Nephron progenitor cell (in vitro differentiated cells): ENCODE measurements at regions not wholly inside any gene's neighbourhood (a gene's known extent, or its start where the extent isn't known, plus 50 kb on each side); places are given as distances from the start of the nearest gene placed in this dataset.

Experiments
- DNase-seq: peaks from one replicate; pipeline ENCODE4 v3.0.0; 2021
- H3K27ac Mint-ChIP-seq: 2 replicates; pipeline ENCODE4 v1.8.0; 2021; ENCODE audit warnings: mild to moderate bottlenecking, moderate library complexity, mixed read lengths
- H3K27me3 Mint-ChIP-seq: 2 replicates; pipeline ENCODE4 v1.8.0; 2021; ENCODE audit warnings: mild to moderate bottlenecking, low read depth, mixed read lengths; ENCODE audit not compliant: poor library complexity
- H3K36me3 Mint-ChIP-seq: 2 replicates; pipeline ENCODE4 v1.8.0; 2021; ENCODE audit warnings: low read depth, mixed read lengths
- H3K4me1 Mint-ChIP-seq: 2 replicates; pipeline ENCODE4 v1.8.0; 2021; ENCODE audit warnings: mixed read lengths
- H3K4me3 Mint-ChIP-seq: 2 replicates; pipeline ENCODE4 v1.8.0; 2021; ENCODE audit warnings: mild to moderate bottlenecking, moderate library complexity, mixed read lengths
- H3K9me3 Mint-ChIP-seq: 2 replicates; pipeline ENCODE4 v1.8.0; 2021; ENCODE audit warnings: mild to moderate bottlenecking, moderate library complexity, mixed read lengths
- TF ChIP-seq, protein P1 (sequence below): fragments of 200-600 bp; sonication (generic); IDR thresholded peaks from 2 replicates; pipeline ENCODE4 v1.5.0; 2021; ENCODE audit warnings: antibody characterized with exemption

DNA sequence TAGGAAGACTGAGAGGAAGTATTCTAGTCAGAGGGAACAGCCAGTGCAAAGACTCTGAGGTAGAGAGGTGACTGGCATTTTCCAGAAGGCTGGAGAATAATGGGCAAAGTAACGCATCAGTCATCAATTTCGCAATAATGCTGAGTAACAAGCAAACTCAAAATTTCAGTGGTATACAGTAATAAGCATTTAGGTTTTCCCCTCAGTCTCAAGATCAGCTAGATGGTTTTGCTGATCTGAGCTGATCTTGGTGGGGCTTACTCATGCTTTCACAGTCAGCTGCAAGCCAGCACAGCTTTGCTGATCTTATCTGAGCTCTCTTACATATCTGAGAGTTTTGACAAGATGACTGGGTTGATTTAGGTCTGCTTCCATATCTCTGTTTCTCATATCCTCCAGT is 108.7 kb downstream of the TSEN15 start:
- TF ChIP-seq, protein P1, sequence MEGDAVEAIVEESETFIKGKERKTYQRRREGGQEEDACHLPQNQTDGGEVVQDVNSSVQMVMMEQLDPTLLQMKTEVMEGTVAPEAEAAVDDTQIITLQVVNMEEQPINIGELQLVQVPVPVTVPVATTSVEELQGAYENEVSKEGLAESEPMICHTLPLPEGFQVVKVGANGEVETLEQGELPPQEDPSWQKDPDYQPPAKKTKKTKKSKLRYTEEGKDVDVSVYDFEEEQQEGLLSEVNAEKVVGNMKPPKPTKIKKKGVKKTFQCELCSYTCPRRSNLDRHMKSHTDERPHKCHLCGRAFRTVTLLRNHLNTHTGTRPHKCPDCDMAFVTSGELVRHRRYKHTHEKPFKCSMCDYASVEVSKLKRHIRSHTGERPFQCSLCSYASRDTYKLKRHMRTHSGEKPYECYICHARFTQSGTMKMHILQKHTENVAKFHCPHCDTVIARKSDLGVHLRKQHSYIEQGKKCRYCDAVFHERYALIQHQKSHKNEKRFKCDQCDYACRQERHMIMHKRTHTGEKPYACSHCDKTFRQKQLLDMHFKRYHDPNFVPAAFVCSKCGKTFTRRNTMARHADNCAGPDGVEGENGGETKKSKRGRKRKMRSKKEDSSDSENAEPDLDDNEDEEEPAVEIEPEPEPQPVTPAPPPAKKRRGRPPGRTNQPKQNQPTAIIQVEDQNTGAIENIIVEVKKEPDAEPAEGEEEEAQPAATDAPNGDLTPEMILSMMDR = no peak
- Mint-ChIP-seq H3K27me3 (peaks cover 3% of the 10 kb centered on the region), H3K36me3 (no peaks in the 10 kb centered on the region), H3K4me1 (peaks cover 13% of the 10 kb centered on the region), H3K9me3 (no peaks in the 10 kb centered on the region), H3K4me3 (no peak overlapping the region), H3K27ac (no peak overlapping the region)
- DNase-seq = no peak

- no peaks in the 10 kb centered on the region for H3K36me3 Mint-ChIP-seq
- H3K9me3 Mint-ChIP-seq = no peaks in the 10 kb centered on the region
- TF ChIP-seq, protein P1 = no peak
- H3K27me3 Mint-ChIP-seq = peaks cover 3% of the 10 kb centered on the region
- DNase-seq = no peak
- H3K27ac Mint-ChIP-seq = no peak overlapping the region
- H3K4me1 Mint-ChIP-seq = peaks cover 13% of the 10 kb centered on the region
- H3K4me3 Mint-ChIP-seq = no peak overlapping the region
These were observed 109.7 kb downstream of the TSEN15 start for GRCh38 chr1:184161071-184161698.

- Mint-ChIP-seq H3K27me3 (peaks cover 3% of the 10 kb centered on the region), H3K4me1 (peaks cover 6% of the 10 kb centered on the region), H3K4me3 (no peak overlapping the region), H3K27ac (no peak overlapping the region), H3K9me3 (no peaks in the 10 kb centered on the region), H3K36me3 (no peaks in the 10 kb centered on the region)
- TF ChIP-seq, protein P1 = no peak
- no peak for DNase-seq
These were observed 110.8 kb downstream of the TSEN15 start for GRCh38 chr1:184162281-184162680.

DNA sequence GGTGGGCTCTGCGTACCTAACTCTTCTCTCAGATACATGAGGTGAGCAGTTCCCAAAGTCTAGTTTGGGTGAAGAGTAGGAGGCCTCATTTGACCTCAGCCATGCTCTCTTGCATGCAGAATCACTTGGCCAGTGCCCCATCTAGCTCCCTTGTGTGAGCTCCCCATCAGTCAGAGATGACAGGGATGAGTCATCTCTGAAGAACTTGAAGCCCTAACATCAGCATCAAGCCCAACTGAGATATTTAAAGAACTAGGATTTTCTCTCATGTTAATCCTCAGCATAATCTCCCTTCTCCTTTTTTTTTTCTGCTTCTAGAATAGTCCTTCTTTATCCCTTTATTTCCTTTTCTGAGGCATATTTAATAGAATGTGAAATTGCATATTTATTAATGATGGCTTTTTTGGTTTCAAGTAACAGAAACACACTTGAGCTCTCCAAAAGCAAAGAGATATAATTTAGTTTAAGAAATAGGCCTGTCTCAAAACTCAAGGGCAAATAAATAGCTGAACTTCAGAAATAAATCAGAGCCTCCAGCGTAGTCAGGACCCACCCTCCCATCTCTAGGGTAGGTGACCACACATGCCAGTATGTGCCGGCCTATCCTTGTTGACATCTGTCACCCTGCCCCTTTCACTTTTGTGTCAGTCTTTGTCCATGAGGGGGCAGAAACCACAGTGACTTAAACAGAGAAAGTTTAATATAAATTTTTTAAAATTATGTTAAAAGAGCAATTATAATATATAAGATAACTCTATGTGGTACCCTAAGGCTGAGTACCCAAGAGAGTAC is 112.3 kb downstream of the TSEN15 start:
- Mint-ChIP-seq H3K9me3 (no peaks in the 10 kb centered on the region), H3K36me3 (no peaks in the 10 kb centered on the region), H3K4me3 (no peak overlapping the region), H3K4me1 (peaks cover 6% of the 10 kb centered on the region), H3K27me3 (peaks cover 6% of the 10 kb centered on the region), H3K27ac (peak overlapping the region; percentile 53)
- no peak for DNase-seq
- TF ChIP-seq, protein P1 = no peak

DNA sequence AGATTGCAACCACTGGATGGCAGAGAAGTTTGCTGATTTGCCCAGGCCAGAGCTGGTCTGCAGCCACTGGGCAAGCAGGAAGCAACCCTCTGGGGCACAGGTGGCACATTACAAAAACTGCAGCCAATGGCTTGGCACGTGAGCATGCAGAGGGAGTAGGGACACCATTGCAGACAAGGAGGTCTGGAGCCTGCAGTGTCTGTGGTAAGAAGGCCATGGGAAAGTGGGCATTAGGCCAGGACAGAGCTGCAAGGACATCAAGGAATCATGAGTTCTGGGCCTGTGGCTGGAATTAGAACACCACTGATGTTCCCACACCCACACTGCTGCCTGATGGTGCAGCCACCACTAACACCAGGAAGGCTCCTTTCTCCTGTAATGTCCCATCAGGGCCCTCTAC is 113.0 kb downstream of the TSEN15 start:
- H3K36me3 Mint-ChIP-seq = no peaks in the 10 kb centered on the region
- H3K4me3 Mint-ChIP-seq = no peak overlapping the region
- H3K27ac Mint-ChIP-seq = no peak overlapping the region
- no peaks in the 10 kb centered on the region for H3K9me3 Mint-ChIP-seq
- TF ChIP-seq, protein P1 = no peak
- peaks cover 6% of the 10 kb centered on the region for H3K4me1 Mint-ChIP-seq
- no peak for DNase-seq
- peaks cover 6% of the 10 kb centered on the region for H3K27me3 Mint-ChIP-seq
